ENCODE measurements at regions not wholly inside any gene's neighbourhood (a gene's known extent, or its start where the extent isn't known, plus 50 kb on each side); places are given as distances from the start of the nearest gene placed in this dataset.

DNA sequence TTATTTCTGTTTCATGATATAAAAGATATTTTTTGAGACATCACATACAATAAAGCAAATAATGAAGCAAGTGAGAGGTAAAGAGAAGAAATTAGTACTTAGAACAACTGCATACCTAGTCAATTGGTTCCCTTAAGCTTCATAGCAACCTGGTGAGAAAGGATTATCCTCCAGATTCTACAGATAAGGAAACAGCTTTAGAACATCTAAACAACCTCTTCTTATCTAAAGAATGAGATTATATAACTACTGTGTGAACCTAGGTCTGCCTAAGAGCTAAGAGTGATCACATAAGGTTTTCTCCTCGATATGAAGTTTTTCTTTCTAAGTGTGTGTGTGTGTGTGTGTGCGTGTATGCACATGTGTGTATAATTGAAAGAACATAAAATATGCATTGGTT lies 265.1 kb downstream of the NOL4 start:
- no peak for DNase-seq
- no peak overlapping the region for H3K4me3 ChIP-seq

GRCh38 chr18:33957707-33958106 lies 267.0 kb downstream of the NOL4 start:
- no peak for DNase-seq
- no peaks in the 10 kb centered on the region for H3K36me3 ChIP-seq
- no peak for TF ChIP-seq CTCF (IDR thresholded peaks at IDR 0.05)
- no peak for TF ChIP-seq POLR2A (IDR thresholded peaks at IDR 0.05)
- no peaks in the 10 kb centered on the region for H3K9me3 ChIP-seq
- H3K27me3 ChIP-seq, result no peaks in the 10 kb centered on the region
- no peak overlapping the region for H3K27ac ChIP-seq
- H3K4me1 ChIP-seq, result no peaks in the 10 kb centered on the region
- H3K4me3 ChIP-seq, result no peak overlapping the region

More for the DNA sequence above, 265.1 kb downstream of the NOL4 start:
- Histone ChIP-seq H3K9me3 (no peaks in the 10 kb centered on the region), H3K27ac (no peak overlapping the region), H3K36me3 (no peaks in the 10 kb centered on the region), H3K27me3 (no peaks in the 10 kb centered on the region), H3K4me1 (no peaks in the 10 kb centered on the region)
- TF ChIP-seq POLR2A (IDR thresholded peaks at IDR 0.05), result no peak
- TF ChIP-seq CTCF (IDR thresholded peaks at IDR 0.05), result no peak

GRCh38 chr18:33951031-33951430 lies 273.7 kb downstream of the NOL4 start:
- Histone ChIP-seq H3K4me1 (no peaks in the 10 kb centered on the region), H3K4me3 (no peak overlapping the region), H3K36me3 (no peaks in the 10 kb centered on the region), H3K9me3 (no peaks in the 10 kb centered on the region), H3K27ac (no peak overlapping the region), H3K27me3 (no peaks in the 10 kb centered on the region)
- no peak for DNase-seq
- no peak for TF ChIP-seq POLR2A (IDR thresholded peaks at IDR 0.05)
- TF ChIP-seq CTCF (IDR thresholded peaks at IDR 0.05), result no peak

DNA sequence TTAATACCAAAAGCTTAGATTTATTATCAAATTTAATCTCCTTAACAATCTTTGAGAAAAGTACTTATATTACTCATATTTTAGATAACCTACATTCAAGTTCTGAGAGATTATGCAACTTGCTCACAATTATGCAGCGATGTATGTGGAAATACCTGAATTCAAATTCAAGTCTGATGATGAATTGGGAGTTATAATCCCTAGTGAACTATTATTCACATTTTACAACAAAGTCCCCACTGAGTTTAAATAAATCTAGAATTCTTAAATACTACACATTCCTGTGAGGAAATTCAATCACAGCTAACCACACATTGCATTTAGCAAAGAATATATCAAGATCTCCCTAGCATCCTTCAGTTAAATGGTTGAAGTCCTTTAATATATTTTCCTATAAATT lies 278.4 kb downstream of the NOL4 start:
- no peaks in the 10 kb centered on the region for H3K27me3 ChIP-seq
- TF ChIP-seq POLR2A (IDR thresholded peaks at IDR 0.05), result no peak
- no peak for TF ChIP-seq CTCF (IDR thresholded peaks at IDR 0.05)
- no peaks in the 10 kb centered on the region for H3K36me3 ChIP-seq
- DNase-seq, result no peak
- H3K9me3 ChIP-seq, result no peaks in the 10 kb centered on the region
- H3K27ac ChIP-seq, result no peak overlapping the region
- no peak overlapping the region for H3K4me3 ChIP-seq
- no peaks in the 10 kb centered on the region for H3K4me1 ChIP-seq

DNA sequence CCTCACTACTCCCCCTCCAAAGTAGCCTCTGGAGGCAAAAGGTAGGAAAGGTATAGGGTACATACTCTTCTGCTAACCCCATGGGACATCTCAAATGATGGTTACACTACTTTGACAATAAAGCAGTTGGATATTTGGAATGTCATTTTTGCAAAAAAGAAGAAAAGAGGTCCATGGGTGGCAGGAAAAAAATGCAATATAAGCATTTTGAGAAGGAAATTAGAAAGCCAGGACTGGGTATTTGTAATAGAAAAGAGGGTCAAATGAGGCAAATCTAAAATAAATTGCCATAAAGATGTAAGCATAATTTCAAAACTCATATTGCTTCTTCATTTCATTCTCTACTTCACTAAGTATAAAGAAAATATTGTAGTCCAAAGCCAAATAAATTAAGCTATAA lies 280.2 kb downstream of the NOL4 start:
- H3K27ac ChIP-seq, result no peak overlapping the region
- no peaks in the 10 kb centered on the region for H3K4me1 ChIP-seq
- H3K27me3 ChIP-seq, result no peaks in the 10 kb centered on the region
- no peaks in the 10 kb centered on the region for H3K36me3 ChIP-seq
- DNase-seq, result no peak
- TF ChIP-seq POLR2A (IDR thresholded peaks at IDR 0.05) (no peak), CTCF (IDR thresholded peaks at IDR 0.05) (no peak)
- no peak overlapping the region for H3K4me3 ChIP-seq
- H3K9me3 ChIP-seq, result no peaks in the 10 kb centered on the region

DNA sequence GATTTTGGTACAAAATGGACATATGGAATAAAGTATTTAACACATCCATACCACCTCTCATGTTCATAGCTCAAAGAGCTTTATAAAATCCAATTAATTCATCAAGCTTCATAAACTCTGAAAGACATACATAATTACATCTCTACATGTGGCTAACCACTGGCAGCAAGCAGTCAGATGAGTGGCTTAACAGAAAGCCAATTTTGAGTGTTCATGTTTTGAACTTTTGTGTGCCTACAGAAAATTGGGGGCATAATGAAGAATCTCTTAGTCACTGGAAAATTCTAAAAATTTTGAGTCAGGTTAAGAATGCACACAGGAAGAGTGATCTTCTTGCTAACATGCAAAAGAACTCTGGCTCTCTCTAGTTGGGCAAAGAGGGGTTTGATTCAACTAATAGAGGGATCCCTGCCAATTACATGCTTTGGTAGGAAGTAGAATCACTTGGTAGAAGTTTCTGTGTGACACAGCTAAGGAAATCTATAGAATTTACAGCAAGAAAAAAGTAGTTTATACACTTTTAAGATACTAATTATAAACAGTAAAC lies 287.4 kb downstream of the NOL4 start:
- no peak overlapping the region for H3K27ac ChIP-seq
- H3K9me3 ChIP-seq, result no peaks in the 10 kb centered on the region
- DNase-seq, result no peak
- H3K4me1 ChIP-seq, result no peaks in the 10 kb centered on the region
- H3K4me3 ChIP-seq, result no peak overlapping the region
- TF ChIP-seq CTCF (IDR thresholded peaks at IDR 0.05) (no peak), POLR2A (IDR thresholded peaks at IDR 0.05) (no peak)
- no peaks in the 10 kb centered on the region for H3K27me3 ChIP-seq
- no peaks in the 10 kb centered on the region for H3K36me3 ChIP-seq

Data from Peyer's patch (tissue), 4 donors.